ENCODE measurements at regions not wholly inside any gene's neighbourhood (a gene's known extent, or its start where the extent isn't known, plus 50 kb on each side); places are given as distances from the start of the nearest gene placed in this dataset.
"Not testable (repeated sequence)": the region's sequence is repeated elsewhere in the genome, so short reads cannot be mapped to it uniquely, and the experiment has no call there.

- not testable (repeated sequence) for DNase-seq
These were observed 148.4 kb upstream of the CXCR4 start for GRCh38 chr2:136266346-136266745.

- no peak for DNase-seq
These were observed 141.6 kb upstream of the CXCR4 start for GRCh38 chr2:136259551-136259950.

GRCh38 chr2:136257893-136258292, 139.9 kb upstream of the CXCR4 start:
- no peak for DNase-seq

- DNase-seq = peak; percentile 98
These were observed 137.9 kb upstream of the CXCR4 start for GRCh38 chr2:136255648-136256461.

- no peak for DNase-seq
These were observed 137.2 kb upstream of the CXCR4 start for GRCh38 chr2:136255127-136255526.

- no peak for DNase-seq
These were observed 136.7 kb upstream of the CXCR4 start for GRCh38 chr2:136254681-136255080.

- DNase-seq = peak; percentile 91
These were observed 135.5 kb upstream of the CXCR4 start for GRCh38 chr2:136253288-136254004.

GRCh38 chr2:136251885-136252585, 134.1 kb upstream of the CXCR4 start:
- no peak for DNase-seq

- peak; percentile 43 for DNase-seq
These were observed 133.4 kb upstream of the CXCR4 start for GRCh38 chr2:136251197-136251884.

- peak; percentile 71 for DNase-seq
These were observed 132.2 kb upstream of the CXCR4 start for GRCh38 chr2:136250131-136250530.

GRCh38 chr2:136248907-136249306, 131.0 kb upstream of the CXCR4 start:
- no peak for DNase-seq

GRCh38 chr2:136248242-136248641, 130.3 kb upstream of the CXCR4 start:
- no peak for DNase-seq

GRCh38 chr2:136247204-136247950, 129.4 kb upstream of the CXCR4 start:
- DNase-seq = peak; percentile 38

- DNase-seq = peak; percentile 86
These were observed 128.2 kb upstream of the CXCR4 start for GRCh38 chr2:136246086-136246669.

- no peak for DNase-seq
These were observed 127.3 kb upstream of the CXCR4 start for GRCh38 chr2:136245211-136245610.

- DNase-seq = no peak
These were observed 126.6 kb upstream of the CXCR4 start for GRCh38 chr2:136244536-136244885.

GRCh38 chr2:136243638-136244535, 125.9 kb upstream of the CXCR4 start:
- DNase-seq = no peak

GRCh38 chr2:136242687-136243277, 124.8 kb upstream of the CXCR4 start:
- peak; percentile 7 for DNase-seq

- no peak for DNase-seq
These were observed 124.2 kb upstream of the CXCR4 start for GRCh38 chr2:136242100-136242499.

- no peak for DNase-seq
These were observed 121.2 kb upstream of the CXCR4 start for GRCh38 chr2:136239079-136239685.
